Neural progenitor cell (in vitro differentiated cells): ENCODE measurements at regions not wholly inside any gene's neighbourhood (a gene's known extent, or its start where the extent isn't known, plus 50 kb on each side); places are given as distances from the start of the nearest gene placed in this dataset.

Experiments used
- DNase-seq: peaks from one replicate; pipeline ENCODE4 v3.0.0-alpha.2; 2016; ENCODE audit warnings: low spot score
- H2AFZ ChIP-seq: fragments of 200-600 bp; sonication (generic); replicated peaks from 2 replicates; pipeline ENCODE4 v1.6.1; 2016; ENCODE audit warnings: antibody characterized with exemption
- H3F3A ChIP-seq: fragments of 200-600 bp; sonication (generic); 2 replicates; pipeline ENCODE4 v1.6.1; 2016; ENCODE audit warnings: antibody characterized with exemption, low read depth
- H3K27ac ChIP-seq: fragments of 200-600 bp; sonication (generic); 2 replicates; pipeline ENCODE4 v1.5.1; 2016; ENCODE audit warnings: mild to moderate bottlenecking
- H3K27me3 ChIP-seq: fragments of 200-600 bp; sonication (generic); 2 replicates; pipeline ENCODE4 v1.6.1; 2016; ENCODE audit warnings: mild to moderate bottlenecking, moderate library complexity
- H3K36me3 ChIP-seq: fragments of 200-600 bp; sonication (generic); 2 replicates; pipeline ENCODE4 v1.5.1; 2016
- H3K4me1 ChIP-seq: fragments of 200-600 bp; sonication (generic); 2 replicates; pipeline ENCODE4 v1.6.1; 2016; ENCODE audit warnings: mixed run types
- H3K4me2 ChIP-seq: fragments of 200-600 bp; sonication (generic); 2 replicates; pipeline ENCODE4 v1.6.1; 2016
- H3K4me3 ChIP-seq: fragments of 200-600 bp; sonication (generic); 2 replicates; pipeline ENCODE4 v1.5.1; 2016
- H3K79me2 ChIP-seq: fragments of 200-600 bp; sonication (generic); 2 replicates; pipeline ENCODE4 v1.6.1; 2016; ENCODE audit warnings: low read depth
- H3K9ac ChIP-seq: fragments of 200-600 bp; sonication (generic); 2 replicates; pipeline ENCODE4 v1.6.1; 2016
- H3K9me3 ChIP-seq: fragments of 200-600 bp; sonication (generic); 2 replicates; pipeline ENCODE4 v1.5.1; 2016; ENCODE audit warnings: low read depth
- H4K20me1 ChIP-seq: fragments of 200-600 bp; sonication (generic); 2 replicates; pipeline ENCODE4 v1.6.1; 2016; ENCODE audit warnings: low read depth
- H3K27ac Mint-ChIP-seq: 3 replicates; pipeline ENCODE4 v1.8.0; 2021; ENCODE audit warnings: mixed read lengths
- H3K27me3 Mint-ChIP-seq: 2 replicates; pipeline ENCODE4 v1.8.0; 2022; ENCODE audit warnings: low read depth, mild to moderate bottlenecking, inconsistent platforms, moderate library complexity, mixed read lengths; ENCODE audit not compliant: insufficient read depth
- H3K36me3 Mint-ChIP-seq: 3 replicates; pipeline ENCODE4 v1.8.0; 2021; ENCODE audit warnings: mixed read lengths
- H3K4me1 Mint-ChIP-seq: 3 replicates; pipeline ENCODE4 v1.8.0; 2021; ENCODE audit warnings: mixed read lengths
- H3K4me3 Mint-ChIP-seq: 3 replicates; pipeline ENCODE4 v1.8.0; 2021; ENCODE audit warnings: mild to moderate bottlenecking, moderate library complexity, mixed read lengths
- H3K9me3 Mint-ChIP-seq: 3 replicates; pipeline ENCODE4 v1.8.0; 2020; ENCODE audit warnings: mixed read lengths
- EZH2 ChIP-seq: fragments of 200-600 bp; sonication (generic); IDR thresholded peaks from 2 replicates; pipeline ENCODE4 v1.6.1; 2017; ENCODE audit warnings: antibody characterized with exemption, mild to moderate bottlenecking, moderate library complexity
- EZH2phosphoT487 ChIP-seq: fragments of 200-600 bp; sonication (generic); IDR thresholded peaks from 2 replicates; pipeline ENCODE4 v1.6.1; 2017; ENCODE audit warnings: antibody characterized with exemption
- TF ChIP-seq, protein P1 (sequence below): fragments of 200-600 bp; sonication (generic); IDR thresholded peaks from 2 replicates; pipeline ENCODE4 v1.5.1; 2017; ENCODE audit warnings: antibody characterized with exemption, mild to moderate bottlenecking

DNA sequence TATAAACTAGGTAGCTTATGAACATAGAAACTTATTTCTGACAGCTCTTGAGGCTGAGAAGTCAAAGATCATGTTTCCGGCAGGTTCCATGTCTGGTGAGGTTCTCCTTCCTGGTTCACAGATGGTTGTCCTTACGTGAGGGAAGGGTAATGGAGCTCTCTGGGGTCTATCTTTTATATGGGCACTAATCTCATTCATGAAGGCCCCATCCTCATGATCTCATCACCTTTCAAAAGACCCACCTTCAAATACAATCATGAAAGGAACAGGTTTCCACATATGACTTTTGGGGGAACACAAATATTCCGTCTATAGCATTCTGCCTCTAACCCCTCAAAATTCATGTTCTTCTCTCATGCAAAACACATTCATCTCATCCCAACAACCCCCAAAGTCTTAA is 264.7 kb downstream of the PTTG2 start:
- peaks cover 4% of the 10 kb centered on the region for H3K27me3 Mint-ChIP-seq
- Histone ChIP-seq H3F3A (no peaks in the 10 kb centered on the region), H4K20me1 (no peaks in the 10 kb centered on the region), H3K27ac (no peak overlapping the region), H3K4me1 (peaks cover 13% of the 10 kb centered on the region), H3K27me3 (no peaks in the 10 kb centered on the region), H3K4me2 (no peak overlapping the region), H3K79me2 (no peaks in the 10 kb centered on the region), H3K36me3 (no peaks in the 10 kb centered on the region), H3K9ac (no peak overlapping the region), H3K9me3 (no peaks in the 10 kb centered on the region), H3K4me3 (no peak overlapping the region), H2AFZ (no peak overlapping the region)
- no peak overlapping the region for H3K4me3 Mint-ChIP-seq
- no peak overlapping the region for H3K27ac Mint-ChIP-seq
- no peaks in the 10 kb centered on the region for H3K9me3 Mint-ChIP-seq
- peaks cover 8% of the 10 kb centered on the region for H3K4me1 Mint-ChIP-seq
- TF ChIP-seq, protein P1, sequence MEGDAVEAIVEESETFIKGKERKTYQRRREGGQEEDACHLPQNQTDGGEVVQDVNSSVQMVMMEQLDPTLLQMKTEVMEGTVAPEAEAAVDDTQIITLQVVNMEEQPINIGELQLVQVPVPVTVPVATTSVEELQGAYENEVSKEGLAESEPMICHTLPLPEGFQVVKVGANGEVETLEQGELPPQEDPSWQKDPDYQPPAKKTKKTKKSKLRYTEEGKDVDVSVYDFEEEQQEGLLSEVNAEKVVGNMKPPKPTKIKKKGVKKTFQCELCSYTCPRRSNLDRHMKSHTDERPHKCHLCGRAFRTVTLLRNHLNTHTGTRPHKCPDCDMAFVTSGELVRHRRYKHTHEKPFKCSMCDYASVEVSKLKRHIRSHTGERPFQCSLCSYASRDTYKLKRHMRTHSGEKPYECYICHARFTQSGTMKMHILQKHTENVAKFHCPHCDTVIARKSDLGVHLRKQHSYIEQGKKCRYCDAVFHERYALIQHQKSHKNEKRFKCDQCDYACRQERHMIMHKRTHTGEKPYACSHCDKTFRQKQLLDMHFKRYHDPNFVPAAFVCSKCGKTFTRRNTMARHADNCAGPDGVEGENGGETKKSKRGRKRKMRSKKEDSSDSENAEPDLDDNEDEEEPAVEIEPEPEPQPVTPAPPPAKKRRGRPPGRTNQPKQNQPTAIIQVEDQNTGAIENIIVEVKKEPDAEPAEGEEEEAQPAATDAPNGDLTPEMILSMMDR, result no peak
- TF ChIP-seq EZH2phosphoT487, result no peak
- TF ChIP-seq EZH2, result no peak
- no peaks in the 10 kb centered on the region for H3K36me3 Mint-ChIP-seq
- DNase-seq, result no peak

DNA sequence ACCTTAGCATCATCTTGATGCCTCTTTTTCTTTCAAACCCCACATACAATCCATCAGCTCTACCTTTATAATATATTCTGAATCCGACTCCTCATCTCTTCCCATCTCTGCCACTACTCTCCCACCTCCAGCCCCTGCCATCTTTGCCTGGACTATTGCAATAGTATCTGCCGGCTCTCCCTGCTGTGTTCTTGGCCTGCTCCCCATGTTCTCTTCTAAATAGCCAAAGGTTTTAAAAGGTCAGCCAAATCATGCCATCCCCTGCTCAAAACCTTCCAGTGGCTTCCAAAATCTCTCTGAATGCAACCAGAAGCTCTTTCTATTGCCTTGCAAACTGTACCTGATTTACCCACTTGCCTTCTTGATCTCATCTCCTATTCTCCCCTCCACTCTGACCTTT is 266.0 kb downstream of the PTTG2 start:
- H3K27ac Mint-ChIP-seq, result no peak overlapping the region

GRCh38 chr4:38230121-38230801 is 270.1 kb downstream of the PTTG2 start:
- no peak overlapping the region for H3K4me2 ChIP-seq
- no peak for DNase-seq
- no peak overlapping the region for H3K9ac ChIP-seq
- no peaks in the 10 kb centered on the region for H3K36me3 ChIP-seq
- no peak overlapping the region for H3K27ac Mint-ChIP-seq
- H3K27me3 Mint-ChIP-seq, result no peaks in the 10 kb centered on the region
- no peaks in the 10 kb centered on the region for H3F3A ChIP-seq
- no peaks in the 10 kb centered on the region for H4K20me1 ChIP-seq
- no peaks in the 10 kb centered on the region for H3K4me1 Mint-ChIP-seq
- H3K27ac ChIP-seq, result no peak overlapping the region
- H3K27me3 ChIP-seq, result no peaks in the 10 kb centered on the region
- no peaks in the 10 kb centered on the region for H3K36me3 Mint-ChIP-seq
- no peak overlapping the region for H2AFZ ChIP-seq
- no peaks in the 10 kb centered on the region for H3K9me3 Mint-ChIP-seq
- no peaks in the 10 kb centered on the region for H3K4me1 ChIP-seq
- H3K4me3 Mint-ChIP-seq, result no peak overlapping the region
- H3K4me3 ChIP-seq, result no peak overlapping the region
- TF ChIP-seq EZH2phosphoT487 (no peak), EZH2 (no peak)
- TF ChIP-seq, protein P1, result no peak
- H3K79me2 ChIP-seq, result no peaks in the 10 kb centered on the region
- no peaks in the 10 kb centered on the region for H3K9me3 ChIP-seq

More for the DNA sequence above, 266.0 kb downstream of the PTTG2 start:
- no peak for DNase-seq
- no peaks in the 10 kb centered on the region for H3K36me3 Mint-ChIP-seq
- Histone ChIP-seq H2AFZ (no peak overlapping the region), H3K36me3 (no peaks in the 10 kb centered on the region), H3F3A (no peaks in the 10 kb centered on the region), H3K4me3 (no peak overlapping the region), H3K9ac (no peak overlapping the region), H3K4me2 (no peak overlapping the region), H4K20me1 (no peaks in the 10 kb centered on the region), H3K79me2 (no peaks in the 10 kb centered on the region), H3K27ac (no peak overlapping the region), H3K27me3 (no peaks in the 10 kb centered on the region), H3K4me1 (peaks cover 13% of the 10 kb centered on the region), H3K9me3 (no peaks in the 10 kb centered on the region)
- no peaks in the 10 kb centered on the region for H3K9me3 Mint-ChIP-seq
- H3K4me3 Mint-ChIP-seq, result no peak overlapping the region
- TF ChIP-seq, protein P1, result no peak
- TF ChIP-seq EZH2phosphoT487 (no peak), EZH2 (no peak)
- H3K27me3 Mint-ChIP-seq, result peaks cover 4% of the 10 kb centered on the region
- peaks cover 8% of the 10 kb centered on the region for H3K4me1 Mint-ChIP-seq
